GM20431 (cell line): ENCODE measurements at regions not wholly inside any gene's neighbourhood (a gene's known extent, or its start where the extent isn't known, plus 50 kb on each side); places are given as distances from the start of the nearest gene placed in this dataset.

Experiments used
- in situ Hi-C: fragments of 300-500 bp; cut with MseI, MboI; formaldehyde crosslinking; loops from one replicate; pipeline ENCODE4 v1.15.0; 2020; ENCODE audit warnings: low sequenced_read_pairs; ENCODE audit not compliant: unreplicated experiment

DNA sequence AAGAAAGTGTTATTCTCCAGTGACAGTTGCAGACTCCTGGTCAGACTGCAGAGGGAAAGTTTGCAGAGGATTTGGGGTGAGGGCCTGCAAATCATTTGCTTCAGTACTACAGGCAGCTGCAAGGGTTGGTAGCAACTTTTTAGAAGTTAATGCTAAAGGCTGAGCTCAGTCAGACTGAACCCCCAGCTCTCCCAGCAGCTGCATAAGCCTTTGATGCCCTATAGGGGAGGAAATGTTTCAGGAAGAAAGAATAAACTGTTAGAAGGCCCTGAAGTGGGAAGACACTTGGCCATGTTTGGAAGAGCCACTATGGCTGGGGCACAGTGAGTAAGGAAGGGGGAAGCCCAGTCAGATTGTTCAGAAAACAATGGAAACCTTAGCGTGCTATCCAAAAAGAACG lies 383.6 kb downstream of the TTLL7 start:
- in situ Hi-C loops = no loop called here

DNA sequence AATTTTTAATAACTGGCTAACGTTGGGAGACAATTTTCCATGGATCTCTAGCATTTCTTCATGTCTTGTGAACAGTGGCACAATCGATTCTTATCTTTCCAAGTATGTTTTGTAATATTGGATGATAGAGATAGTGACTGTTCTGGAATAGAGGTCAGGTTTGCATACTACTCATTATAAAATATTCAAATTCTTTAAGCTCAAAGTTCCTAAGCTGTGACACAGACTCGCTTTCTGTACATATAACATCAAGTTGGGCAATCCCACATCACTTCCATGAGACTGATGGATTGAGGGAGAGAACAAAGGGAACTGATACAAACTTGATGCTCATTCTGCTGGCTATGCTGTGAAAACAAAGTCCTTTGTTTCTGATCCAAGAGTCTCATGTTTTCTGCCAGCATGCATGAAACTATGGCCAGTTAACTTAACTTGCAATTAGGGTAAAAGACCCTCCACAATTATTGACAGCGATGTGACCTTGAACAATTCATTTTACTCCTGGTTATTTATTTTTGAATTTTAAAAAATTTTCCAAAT lies 392.4 kb downstream of the TTLL7 start:
- in situ Hi-C loops = no loop called here

DNA sequence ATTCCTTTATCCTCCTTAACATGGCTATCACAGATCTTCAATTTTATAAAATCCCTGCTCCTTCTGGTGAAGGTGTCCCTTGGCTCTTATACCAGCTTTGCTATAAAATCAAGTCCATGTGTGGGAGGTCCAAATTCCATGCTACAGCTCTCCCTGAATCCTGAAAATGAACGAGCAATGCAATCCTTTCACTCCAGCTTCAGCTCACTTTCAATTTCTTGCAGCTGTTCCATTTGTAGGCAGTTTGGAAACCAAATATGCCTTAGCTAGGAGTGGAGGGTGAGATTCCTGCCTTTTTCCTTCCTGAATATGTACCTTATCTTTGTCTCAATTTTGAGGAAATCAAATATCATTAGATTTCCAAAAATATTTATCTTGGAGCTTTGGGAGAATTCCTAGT lies 402.6 kb downstream of the TTLL7 start:
- in situ Hi-C loops = no loop called here

DNA sequence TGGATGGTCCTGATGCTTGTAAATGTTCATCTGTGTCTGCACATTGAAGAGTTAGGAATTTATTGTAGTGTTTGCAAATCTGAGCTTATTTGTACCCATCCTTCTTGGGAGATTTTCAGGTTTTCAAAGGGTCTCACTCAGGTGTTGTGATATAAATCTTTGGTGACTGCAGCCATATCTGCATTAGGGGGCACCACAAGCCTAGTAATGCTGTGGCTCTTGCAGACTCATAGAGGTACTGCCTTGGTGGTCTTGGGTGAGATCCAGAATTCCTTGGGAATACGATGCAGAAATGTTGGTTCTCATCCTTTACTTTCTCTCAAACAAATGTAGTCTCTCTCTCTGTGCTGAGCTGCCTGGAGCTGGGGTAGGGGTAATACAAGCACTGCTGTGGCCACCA lies 405.9 kb downstream of the TTLL7 start:
- in situ Hi-C loops = no loop called here

DNA sequence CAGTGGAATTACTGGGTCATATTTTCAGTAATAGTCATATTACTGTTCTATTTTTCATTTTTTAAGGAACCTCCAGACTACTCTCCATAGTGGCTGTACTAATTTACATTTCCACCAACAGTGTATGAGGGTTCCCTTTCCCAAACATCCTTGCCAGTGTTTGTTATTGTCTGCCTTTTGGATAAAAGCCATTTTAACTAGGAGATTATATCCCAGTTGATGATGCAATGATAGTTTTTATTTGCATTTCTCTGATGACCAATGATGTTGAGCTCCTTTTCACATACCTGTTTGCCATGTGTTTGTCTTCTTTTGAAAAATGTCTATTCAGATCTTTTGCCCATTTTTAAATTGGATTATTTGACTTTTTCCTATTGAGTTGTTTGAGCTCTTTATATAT lies 410.8 kb downstream of the TTLL7 start:
- in situ Hi-C loops = no loop called here

DNA sequence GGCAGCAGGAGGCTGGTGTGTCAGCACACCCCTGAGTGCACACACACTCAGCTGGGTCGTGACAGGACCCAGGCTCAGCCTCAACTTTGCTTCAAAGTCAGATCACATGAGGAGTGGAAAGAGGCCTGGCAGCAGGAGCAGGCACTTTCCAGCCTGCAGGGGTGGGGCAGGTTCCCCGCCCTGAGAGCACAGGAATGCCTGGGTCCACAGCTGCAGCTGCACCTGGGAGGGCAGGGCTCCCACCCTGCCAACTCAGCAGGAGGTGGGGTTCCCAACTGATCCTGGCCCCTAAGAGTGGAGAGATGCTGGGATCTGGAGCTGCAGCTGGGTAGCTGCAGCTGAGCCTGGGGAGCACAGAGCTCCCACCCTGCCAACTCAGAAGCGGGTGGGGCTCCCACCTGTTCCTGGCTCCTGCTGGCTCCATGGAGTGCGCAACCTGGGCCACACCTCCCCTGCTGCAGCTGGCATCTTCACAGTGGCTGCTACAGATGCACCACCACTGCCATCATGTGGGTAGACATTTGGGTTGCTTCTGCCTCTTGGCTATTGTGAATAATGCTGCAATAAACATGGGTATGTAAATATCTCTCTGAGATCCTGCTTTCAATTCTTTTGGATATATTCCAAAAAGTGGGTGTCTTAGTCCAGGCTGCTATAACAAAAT lies 415.4 kb downstream of the TTLL7 start:
- in situ Hi-C loops = no loop called here

DNA sequence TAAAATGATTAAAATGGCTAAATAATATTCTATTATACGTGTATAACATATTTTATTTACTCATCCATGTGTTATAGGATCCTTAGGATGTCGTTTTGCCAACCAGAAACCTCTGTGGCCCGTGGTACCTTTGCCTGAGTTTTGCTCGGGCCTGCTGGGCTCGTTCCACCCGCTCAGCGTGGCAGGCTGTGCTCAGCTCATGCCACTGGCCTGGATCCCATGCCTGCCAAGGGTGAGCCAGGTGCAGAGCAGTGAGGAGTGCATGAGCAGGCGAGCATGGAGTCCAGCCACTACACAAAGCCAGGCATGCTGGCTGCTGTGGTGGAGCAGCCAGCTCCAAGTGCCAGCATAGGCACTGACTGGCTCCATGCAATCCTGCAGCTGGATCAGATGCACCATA lies 417.2 kb downstream of the TTLL7 start:
- in situ Hi-C loops = no loop called here

DNA sequence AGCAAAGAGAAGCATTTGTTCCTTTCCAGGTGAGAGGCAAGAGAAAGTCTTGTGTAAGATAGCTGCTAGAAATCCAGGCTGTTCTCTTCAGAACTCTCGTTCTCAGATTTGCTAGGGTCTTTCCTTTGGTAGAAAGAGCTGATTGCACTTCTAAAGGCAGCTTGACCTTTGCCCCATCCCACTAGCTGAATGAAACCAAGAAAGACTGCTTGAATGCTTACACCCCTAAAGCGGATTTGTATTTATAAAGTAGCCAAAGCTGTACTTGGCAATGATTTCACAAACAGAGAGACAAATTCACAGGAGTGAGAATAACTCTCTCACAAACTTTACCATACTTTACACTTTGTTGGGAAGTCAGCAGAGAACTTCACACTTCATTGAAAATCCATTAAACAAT lies 424.1 kb downstream of the TTLL7 start:
- in situ Hi-C loops = no loop called here

DNA sequence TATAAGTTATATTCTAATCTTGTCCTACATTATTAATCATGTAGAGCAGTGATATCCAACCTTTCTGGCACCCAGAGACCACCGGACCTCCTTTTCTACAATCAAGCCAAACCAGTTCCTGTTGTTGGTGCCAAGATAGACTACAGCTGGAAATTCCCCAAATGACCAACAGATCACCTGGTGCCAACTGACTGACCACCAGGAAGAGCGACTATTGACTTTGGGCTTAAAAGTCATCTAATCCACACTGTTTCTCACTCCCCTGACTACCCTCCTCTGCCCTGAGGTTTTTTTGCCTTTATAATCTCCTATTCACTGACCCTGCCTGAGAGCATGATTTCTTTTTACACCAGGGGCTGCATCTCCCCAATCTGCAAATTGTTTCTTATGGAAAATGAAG lies 425.2 kb downstream of the TTLL7 start:
- in situ Hi-C loops = no loop called here

DNA sequence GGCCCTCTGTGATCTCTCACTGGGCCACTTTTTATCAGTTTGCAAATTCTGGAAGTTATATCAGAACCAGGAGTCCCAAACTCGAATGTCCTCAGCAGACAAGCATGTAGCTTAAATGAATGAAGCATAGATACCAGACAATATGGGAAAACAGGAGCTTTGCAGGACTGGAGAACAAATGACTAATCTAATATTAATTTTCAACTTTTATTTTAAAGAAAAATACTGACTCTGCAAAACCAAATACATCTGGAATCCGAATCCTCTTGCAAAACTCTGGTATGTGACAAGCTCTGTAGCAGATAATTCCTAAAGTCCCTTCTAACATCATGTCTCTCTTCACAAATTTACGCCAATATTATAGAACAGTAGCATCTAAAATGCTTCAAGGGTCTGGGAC lies 427.4 kb downstream of the TTLL7 start:
- in situ Hi-C loops = no loop called here

DNA sequence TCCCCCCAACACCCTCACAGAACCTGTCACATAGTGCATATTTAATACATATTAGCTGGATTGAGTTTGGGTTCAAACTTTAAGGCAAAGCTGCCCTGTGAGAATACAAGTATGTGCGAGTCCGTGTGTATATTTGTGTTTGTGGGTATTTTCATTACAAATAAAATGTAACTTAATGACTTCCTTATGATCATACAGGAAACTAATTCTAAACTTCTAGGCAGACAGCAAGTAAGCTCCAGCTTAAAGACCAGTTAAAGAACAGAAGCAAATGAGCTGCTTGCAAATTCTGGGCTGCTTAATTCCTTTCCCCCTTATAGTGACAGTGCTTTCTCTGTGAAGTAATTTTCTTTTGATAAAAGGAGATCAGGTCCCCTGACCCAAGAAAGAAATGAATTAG lies 437.6 kb downstream of the TTLL7 start:
- in situ Hi-C loops = no loop called here

DNA sequence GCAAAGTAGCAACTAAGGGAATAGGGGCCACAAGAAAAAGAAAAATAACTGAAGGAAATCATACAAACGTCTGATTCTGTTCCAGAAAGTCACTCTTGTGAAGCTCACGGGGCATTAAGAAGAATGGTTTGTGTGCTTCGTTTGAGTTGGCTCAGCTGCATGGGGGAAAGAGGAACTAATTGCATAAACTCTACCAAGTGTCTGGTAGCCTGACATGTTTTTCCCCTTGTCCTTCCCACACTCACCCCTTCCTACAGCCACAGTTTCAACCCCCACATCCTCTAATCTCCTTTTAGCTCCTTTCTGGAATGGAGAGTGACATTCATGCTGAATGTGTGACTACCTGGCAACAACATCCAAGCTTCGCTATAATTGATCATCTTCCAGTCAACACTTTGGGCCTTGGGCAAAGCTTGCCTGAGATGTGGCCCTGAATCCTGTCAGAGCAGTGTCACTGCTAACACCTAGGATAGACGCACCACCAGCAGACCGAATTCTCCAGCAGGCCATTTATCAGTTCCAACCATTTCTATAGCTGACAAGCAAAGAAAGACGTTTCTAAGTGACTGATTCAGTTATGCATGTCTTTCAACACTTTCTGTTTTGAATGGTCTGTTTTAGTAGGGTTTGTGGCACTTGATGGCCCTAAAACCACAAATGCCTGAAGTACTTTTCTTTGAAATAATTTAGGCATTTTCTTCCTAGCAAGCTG lies 439.6 kb downstream of the TTLL7 start:
- in situ Hi-C loops = no loop called here

DNA sequence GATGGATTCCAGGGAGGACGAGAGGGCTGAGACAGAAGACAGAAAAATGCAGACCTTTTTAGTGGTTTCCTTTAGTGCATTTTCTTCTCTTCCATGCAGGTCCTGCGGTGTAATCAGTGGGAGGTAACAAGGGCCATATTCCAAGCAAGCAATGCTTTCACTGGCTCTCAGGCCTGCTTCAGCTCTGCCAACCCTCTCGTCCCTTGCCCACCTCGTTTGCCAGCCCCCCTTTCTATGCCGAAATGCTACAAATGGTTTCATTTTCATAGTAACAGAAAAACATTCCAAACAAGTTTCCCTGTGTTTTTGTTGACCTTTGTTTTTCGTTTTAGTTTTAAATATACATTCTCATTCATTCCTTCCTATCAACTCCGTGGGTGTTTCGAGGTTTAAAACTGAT lies 443.1 kb downstream of the TTLL7 start:
- in situ Hi-C loops = no loop called here

DNA sequence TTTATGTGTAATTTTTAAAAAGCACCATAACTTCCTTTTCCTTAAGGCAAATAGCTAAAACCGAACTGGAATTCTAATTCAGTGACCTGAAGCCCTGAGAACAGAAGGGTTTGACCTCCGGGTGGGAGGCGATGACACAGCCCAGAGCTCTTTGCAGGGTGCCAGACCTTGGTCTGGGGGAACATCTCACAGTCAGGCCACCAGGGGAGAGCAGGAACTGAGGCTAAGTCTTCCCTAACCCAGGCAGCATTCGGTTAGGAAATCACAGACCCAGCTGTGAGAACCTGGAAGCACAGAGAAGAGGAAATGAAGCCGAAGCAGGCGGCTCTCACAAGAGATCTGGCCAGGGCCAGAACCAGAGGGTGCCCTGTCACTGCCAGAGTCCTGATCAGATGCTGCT lies 444.8 kb downstream of the TTLL7 start:
- in situ Hi-C loops = no loop called here

DNA sequence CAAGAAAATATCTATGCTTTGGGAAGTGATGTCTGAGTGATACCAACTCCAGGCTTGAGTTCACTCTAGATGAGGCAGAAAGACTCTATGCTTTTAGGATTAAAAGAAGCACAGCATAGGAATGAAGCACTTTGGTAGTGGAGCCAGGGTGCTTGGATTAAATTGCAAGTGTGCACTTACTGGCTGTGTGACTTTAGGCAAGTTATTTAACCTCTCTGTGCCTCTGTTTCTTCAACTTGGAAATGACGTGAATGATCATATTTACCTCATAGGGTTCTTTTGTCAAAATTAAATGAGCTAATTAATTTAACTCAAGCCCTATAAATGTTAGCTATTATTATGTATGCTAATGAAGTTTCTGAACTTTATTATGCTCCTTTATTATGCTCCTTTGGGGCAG lies 446.1 kb downstream of the TTLL7 start:
- in situ Hi-C loops = no loop called here

DNA sequence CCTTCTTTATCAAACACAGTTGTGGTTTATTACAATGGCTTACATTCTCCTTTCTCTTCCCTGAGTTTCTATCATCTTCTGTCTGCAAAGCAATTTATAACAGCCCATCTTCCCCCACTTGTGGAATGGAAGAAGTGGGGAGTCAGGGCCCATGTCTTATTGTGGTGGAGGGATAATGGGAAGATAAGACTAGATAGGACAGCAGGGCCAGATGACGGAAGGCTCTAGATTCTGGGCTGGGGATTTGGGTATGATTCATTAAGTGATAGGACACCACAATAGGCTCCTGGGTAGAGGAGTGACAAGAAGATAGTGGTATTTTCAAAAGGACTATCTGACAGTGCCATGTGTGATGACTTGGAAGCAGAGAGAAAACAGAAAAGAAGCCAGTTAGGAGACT lies 450.6 kb downstream of the TTLL7 start:
- in situ Hi-C loops = no loop called here

DNA sequence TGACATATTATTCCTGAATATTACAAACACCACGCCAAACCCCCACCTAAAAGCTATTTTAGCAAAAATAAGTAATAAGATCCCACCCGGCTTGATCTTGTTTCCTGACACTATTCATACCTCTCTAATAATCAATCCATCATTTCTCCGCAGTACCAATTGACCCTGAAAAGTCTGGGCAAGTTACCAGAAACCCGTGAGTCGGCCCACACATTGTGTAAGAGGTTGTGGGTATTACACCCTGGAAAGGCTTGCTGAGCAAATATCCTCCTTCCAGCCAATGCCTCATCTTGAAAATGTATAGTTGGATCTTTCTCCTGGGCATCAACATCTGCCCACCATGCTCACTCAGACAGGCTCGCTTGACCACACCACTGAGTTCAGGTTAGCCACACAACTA lies 451.0 kb downstream of the TTLL7 start:
- in situ Hi-C loops = no loop called here

DNA sequence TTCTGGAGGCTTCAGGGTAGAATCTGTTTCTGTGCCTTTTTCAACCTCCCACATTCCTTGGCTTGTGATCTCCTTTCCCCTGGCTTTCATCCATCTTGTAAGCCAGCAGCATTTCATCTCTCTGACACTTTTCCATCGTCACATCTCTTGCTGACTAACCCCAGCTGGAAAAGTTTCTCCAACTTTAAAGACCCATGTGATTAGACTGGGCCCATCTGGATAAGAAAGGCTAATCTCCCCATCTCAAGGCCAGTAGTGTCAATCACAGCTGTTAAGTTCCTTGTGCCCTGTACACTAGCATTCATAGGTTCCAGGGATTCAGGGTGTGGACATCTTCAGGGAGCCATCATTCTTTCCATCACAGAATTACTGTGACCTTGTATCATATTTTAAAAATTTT lies 452.1 kb downstream of the TTLL7 start:
- in situ Hi-C loops = no loop called here

DNA sequence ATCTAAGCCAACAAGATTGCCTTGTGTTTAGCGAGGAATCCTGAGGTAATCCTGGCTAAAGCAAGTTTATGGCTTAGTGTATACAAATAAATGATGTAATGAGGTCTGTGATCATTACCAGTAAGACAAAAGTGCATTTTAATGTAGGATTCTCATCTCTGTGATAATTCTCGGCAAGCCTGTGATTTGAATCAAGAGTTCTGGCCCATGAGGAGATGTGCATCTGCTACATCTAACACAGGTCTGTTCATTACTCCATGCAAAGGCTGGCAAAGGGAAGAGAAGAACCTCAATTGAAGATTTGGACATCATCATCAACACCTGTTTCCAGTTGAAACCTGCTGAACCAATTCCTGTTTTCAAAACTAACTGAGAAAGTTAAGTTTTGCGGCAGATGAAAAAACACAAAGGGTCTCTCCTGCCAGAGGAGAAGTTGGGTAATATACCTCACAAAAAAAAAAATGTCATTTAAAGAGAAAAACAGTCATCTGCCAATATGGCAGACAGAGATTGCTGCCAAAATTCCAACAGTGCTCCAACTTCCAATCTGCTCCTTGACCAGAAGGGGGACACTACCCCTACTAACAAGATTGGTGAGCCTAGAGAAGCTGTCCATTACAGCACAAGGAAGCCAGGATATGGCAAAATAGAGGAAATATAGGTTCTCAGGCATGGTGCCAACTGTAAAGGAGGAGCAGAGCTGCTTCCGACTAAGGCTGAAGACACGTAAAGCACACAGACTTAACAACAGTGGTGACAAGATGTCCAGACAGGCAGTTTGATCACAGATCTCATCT lies 453.7 kb downstream of the TTLL7 start:
- in situ Hi-C loops = no loop called here

DNA sequence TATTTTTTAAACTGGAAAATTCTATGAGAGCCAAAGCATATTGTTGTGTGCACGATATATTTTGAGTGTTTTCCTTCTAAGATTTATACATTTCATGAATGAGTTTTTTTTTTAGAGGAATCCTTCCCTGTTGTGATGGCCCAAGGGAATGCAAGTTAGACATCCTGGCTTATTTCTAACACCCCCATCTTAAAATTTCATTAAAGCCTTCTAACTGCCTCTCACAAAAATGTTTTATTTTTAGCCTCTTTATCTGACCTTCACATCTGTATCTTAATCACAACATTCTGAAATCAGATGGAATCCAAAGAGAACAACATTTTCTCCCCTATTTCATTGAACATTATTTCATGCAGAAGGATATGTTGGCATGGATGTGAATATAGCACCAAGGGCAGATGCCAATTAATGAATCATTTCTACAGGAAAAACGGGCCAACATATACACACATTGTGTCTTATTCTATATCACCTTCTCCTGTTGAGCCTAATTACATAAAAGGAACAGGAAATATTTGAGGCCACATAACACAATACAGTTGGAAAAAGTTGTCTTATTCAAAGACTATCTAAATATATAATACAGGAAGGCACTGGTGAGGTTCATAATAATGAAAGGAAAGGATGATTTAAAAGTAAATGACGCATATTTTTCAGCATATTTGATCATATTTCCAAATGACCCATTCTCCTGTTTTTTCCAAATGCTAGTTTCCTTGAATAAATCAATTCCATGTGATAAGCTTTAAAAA lies 455.5 kb downstream of the TTLL7 start:
- in situ Hi-C loops = no loop called here
